GM04504 (cell line): ENCODE measurements at regions not wholly inside any gene's neighbourhood (a gene's known extent, or its start where the extent isn't known, plus 50 kb on each side); places are given as distances from the start of the nearest gene placed in this dataset.

ENCODE experiments used
- DNase-seq: peaks from one replicate; pipeline ENCODE4 v3.0.0-alpha.2; 2012; ENCODE audit warnings: low read depth

DNA sequence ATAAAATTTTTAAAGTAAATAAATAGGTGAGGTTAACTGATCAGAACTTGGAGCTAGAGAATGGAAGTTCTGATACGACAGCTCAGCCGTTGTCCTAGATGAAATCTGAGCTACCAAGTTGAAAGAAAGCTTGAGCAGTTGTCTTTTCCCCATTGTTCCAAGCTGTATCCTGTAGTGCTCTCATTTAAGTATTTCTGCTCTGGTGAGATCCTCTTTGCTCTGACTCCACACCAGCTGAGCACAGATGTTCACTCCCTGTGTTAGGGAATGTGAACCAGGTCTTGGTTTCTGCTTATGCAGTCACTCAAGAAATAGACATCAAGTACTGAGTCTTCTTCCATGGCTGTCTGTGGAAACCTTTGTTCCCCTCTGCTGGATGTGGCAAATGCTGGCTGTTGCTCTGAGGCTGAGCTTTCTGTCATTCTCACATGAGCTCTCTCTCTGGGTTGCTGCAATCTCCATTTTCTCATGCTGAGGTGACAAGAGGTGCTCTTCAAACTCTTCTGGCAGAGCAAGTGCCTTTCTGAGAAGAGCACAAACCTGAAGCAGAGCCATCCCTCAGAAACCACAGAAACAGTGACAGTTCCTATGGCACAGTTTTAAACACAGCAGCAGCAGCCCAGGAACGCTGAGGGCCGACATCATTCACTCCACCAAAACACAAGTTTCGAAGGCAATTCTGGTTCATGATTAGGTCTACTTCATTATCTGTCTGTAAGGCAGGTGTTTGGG, 194.1 kb downstream of the SP3 start:
- no peak for DNase-seq

DNA sequence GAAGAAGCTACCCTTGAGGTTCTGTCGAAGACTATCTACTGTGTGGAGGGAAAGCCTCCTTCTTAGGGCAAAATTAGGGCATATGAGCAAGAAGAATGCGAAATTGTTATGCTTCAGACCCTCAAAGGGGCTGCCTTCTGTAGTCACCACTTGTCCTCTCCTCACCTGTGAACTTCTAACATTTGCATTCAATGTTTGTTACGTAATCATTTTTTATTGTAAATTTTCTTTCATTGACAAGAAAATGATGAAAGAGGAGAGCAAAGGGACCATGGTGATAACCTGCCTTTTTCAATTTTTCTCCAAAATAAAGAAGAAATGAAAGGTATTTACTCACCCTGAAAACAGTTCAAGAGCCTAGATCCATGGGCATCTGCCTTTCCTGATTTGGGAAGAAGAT, 193.0 kb downstream of the SP3 start:
- no peak for DNase-seq

DNA sequence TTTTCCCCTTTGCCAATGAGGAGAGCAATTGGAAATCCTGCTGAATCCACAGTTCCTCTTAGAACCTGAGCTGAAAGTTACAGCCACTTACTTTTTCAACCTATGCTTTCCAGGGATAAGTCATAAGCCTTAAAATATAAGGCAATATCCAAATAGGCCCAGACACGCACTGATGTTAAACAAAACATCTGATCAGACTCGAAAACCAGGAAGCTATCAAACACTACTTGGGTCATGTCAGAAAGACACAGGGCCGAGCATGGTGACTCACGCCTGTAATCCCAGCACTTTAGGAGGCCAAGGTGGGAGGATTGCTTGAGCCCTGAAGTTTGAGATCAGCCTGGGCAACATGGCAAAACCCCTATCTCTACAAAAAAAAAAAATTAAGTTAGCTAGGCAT, 192.1 kb downstream of the SP3 start:
- DNase-seq = no peak

DNA sequence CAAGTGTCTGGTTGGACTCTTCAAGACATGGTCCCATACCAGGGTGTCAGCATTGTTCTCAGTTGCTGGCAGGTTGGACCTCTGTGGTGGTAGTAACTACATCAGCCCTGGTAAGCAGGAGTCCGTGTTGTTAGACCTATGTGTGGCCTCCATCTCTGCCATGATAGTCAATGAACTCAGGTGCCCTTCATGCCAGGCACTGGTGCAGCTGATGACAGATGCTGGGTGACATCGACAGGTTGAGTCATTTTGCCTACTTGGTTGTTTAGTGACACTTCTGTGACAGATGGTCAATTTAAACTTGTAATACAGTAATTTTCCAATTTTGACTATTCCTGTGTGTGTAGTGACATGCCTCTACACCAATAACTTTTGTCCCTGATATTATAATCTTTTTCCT, 189.7 kb downstream of the SP3 start:
- no peak for DNase-seq

DNA sequence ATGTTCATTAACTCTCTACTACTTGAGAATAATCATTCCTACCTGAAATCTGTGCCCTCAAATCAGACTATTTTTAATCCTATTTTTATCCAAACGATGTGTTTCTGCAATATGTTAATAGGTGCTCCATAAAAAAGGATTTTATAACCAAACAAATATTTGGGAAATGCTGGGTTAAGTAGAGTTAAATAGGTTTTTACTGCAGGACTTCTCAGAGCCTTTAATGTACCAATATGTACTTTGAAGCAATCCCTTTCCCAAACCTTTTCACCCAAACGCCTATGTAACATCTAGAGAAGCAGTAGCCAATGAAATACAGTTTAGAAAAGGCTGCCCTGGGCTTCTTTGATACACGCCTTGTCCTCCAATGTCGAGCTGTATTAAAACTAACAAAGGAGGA, 182.5 kb downstream of the SP3 start:
- DNase-seq = no peak

DNA sequence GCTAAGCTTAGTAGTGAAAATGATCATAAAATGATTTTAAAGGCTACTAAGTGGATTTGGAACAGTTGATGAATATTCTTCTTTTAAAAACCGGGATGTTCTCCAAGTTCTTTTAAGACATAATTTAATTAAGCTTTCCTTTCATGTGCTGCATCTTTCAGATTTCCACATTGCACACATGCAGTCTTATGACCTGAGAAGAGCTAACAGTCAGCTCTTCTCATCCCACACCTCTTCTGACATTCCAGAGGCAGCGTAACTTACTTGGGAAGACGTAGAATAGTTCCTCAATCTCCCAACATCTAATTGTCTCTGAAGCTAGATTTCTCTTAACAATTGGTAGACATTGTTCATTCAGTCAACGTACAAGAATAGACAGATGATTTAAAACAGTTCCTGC, 181.8 kb downstream of the SP3 start:
- DNase-seq = no peak

DNA sequence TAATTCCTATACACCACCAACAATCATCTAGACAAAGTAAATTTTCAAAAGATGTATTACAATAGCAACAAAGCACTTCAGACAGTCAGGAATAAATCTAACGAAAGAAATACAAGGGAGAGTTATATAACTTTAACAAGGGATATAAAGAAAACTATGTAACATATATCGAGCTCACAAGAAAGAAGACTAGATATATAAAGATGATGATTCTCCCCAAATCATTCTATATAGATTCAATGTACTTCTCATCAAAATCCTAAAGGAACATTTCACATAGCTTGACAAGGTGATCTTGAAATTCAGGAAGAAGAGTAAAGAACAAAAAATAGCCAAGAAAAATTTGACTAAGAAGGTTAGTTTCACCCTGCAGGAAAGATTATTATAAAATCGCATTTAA, 179.4 kb downstream of the SP3 start:
- no peak for DNase-seq

DNA sequence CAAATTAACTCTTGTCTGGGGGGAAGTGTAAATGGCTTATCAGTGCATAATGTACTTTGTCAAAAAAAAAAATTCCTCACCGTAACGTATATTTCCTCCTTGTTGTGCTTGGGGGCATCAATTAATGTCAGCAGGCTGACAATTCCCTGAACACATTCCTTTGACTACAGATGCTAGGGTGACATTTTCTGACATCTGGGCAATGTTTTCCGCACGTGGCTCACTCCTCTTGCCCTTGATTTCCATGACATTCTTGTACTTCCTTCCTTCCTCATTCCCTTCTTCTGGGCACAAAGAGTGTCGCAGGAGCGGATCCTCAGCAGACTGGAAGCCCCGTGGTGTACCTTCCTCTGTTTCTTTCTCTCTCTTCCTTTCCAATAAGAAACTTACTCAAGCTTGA, 173.7 kb downstream of the SP3 start:
- DNase-seq = no peak

DNA sequence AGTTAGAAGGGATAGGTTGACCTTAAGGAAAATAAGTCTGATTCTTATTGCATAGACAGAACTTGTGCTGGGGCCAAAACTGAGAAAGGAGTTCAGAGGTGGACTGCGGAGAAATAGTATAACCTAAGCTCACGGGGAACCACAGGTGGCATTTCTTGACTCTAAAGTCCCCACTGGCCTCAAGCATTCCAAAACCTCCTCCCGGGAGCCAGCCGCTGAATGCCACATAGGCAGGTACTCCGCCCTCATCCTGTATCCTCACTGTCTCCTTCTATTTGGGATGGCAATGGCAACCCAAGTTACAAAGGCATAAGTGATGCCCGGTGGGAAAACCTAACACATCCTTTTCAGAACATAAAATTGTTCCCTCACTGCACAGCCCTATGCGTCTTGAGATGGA, 173.0 kb downstream of the SP3 start:
- no peak for DNase-seq

DNA sequence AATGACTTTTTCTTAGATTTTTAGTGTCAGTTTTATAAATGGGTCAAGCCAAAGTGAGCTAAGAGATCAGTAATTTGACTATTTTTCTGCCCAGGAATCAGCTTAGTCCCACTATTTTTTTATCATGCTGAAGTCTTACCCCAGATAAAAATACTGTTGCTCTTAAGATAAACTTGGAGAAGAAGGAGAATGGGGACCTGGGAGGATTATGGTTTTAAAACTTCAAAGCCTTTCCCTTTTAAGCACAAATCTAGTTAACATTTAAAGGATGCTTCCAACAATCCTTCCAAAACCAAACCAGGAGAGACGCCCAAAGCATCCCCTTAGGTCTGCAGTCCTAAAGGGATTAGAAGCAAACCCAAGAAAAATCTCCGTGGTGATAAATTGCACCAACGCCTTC, 172.4 kb downstream of the SP3 start:
- DNase-seq = no peak

DNA sequence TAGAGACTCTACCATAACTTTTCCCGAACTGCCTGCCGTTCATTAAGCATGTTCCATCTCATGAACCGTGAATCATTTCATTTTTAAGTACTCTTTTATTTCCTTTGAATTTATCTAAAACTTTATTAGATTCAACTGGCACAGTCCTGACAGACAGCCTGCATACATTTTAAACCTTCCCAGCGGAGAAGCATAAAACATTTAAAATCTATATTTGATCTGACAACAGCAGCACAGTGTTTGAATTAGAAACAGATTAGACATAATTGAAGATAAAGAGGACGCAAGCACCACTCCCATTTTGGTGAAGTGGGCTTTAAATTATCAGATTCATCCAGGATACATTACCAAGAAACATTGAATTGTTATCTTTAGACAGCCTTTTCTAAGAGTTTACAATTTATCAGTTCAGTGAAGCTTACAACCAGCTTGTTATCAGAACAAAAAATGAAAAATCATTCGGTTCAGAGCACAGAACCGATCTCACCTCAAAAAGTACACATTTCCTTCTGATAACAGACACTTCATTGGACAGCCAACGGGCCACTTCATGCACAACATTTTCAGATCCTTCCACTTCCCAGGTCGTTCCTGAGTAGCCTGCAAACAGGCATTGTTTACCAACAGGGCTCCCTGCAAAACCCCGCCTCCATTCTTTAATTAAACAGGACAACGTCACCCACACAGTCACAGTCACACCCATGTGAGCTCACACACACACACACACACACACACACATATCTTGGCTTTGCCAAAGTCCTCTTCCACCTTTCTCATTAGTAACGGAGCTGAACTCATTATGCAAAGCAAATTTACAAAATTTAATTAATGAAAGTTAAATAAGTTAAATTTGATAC, 171.2 kb downstream of the SP3 start:
- no peak for DNase-seq

DNA sequence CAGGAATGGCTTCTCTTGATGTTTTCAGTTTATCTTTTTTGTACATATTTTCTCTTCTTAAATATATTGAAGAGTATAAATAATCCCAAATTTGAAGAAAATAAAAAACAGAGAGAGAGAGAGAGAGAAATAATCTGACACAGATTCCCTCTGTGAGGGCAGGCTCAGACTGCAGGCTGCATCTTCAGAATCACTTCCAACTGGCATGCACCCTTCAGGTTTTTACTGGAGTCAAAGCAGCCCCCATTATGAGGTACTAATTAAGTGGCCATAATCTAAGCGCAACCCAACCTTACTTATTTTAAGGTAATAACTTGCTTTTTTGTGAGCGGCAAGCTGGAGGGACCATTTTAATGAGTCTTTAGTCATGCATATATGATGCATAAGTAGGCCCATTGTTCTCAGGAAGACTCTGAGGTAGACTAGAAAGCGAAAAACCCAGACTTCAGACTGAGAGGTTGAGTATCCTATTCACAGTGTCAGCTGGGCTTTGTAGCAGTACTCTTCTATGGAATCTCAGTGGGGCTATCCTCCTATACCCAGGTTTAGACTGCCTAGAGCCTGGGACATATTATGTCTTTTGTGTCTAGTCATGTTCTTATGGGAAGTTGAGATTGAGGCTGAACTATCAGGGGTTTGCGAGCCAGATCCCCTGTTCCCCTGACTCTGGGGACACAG, 167.4 kb downstream of the SP3 start:
- no peak for DNase-seq

DNA sequence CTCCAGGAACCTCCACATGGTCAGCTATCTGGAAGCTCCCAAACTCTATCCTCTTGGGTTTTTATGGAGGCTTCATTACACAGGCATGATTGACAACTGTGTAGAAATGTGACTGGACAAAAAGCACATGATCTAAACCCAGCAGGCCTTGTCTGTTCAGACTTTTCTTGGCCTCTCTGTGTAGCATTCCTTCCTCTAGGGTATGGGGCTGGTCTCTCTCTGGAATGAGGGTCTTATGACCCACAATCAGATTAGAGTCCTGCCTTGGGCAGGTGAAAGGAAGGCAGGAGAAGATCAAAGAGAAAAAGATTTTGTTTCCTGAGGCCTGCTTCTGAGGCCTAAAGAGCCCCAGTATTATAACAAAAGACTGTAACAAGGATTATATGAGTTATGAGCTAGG, 162.7 kb downstream of the SP3 start:
- DNase-seq = no peak

DNA sequence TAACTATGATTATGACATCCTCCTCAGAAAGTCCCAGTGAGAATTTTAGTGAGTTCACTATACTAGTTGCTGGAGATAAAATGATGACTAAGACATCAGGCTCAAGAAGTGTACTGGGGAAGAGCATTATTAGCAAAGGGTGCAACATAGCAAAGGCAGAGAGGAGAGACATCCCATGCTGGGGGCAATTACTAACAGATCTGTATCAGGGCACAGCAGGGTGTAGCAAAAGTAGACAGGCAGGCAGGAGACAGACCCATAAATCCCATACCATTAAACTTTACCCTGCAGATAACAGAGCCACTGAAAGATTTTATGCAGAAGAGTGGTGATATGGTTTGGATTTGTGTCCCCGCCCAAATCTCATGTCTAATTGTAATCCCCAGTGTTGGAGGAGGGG, 161.7 kb downstream of the SP3 start:
- DNase-seq = no peak

DNA sequence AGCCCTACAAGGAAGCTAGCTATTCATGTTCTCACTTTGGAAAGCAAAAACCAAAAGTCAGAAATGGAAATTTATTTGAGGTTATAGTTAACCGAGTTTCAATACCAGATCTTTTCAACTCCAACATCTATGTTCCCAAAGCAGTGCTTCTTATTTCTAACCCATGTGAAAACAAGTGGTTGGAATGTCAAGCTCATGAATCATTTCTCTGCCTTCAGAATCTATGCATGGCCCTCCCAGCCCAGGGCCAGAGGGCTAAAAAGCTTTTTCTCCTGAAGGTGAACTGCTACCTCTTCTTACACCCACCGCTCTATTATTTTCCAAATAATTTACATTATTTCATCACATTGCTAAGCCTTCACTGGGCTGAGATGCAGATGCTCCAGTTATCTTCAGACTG, 158.4 kb downstream of the SP3 start:
- no peak for DNase-seq

DNA sequence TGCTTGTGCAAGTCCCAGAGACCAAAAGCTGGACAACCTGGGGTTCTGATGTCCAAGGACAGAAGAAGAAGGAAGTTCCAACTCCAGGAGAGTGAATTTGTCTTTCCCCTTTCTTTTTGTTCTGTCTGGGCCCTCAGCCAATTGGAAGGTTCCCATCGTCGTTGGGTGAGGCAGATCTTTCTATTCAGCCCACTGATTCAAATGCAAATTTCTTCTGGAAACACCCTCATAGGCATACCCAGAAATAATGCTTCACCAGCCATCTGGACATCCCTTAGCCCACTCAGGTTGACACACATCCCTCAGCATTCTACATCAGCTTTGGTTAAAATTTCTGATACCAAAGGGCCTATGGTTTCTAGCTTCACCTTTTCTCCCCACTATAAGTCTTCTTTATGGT, 156.5 kb downstream of the SP3 start:
- no peak for DNase-seq

DNA sequence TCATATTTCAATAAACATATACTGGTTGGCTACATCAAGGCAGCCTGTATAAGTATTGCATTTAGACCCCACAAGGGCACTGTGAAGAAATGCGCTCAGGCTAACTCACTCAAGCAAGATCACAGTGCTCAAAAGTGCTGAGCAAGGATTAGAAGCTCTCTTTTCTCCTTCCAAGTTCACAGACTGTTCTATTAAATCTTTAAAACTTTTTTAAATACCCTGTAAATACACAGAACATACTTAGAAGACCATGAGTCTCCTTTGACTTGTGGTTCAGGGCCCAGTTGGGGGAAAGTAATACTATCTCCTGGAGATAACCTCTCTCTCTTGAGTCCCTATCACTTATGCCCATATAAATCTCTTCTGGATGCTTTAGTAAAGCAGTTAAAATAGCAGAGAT, 152.9 kb downstream of the SP3 start:
- no peak for DNase-seq

DNA sequence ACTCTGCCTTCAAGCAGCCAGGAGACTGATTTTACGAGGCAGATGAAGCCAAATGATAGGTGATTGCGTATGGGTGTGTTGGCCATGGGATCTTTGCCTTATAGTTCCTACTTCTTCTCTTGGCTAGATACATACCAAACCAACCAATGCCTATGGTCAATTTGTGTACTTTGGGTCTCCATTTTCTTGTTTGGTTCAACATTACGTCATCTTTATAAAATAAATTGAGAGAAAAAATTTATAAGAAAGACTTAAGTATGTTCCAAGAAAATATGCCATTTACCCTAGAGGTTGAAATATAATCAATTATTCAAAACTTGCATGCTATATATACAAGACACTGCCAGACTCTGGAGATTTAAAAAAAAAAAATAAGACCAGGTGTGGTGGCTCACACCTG, 150.9 kb downstream of the SP3 start:
- no peak for DNase-seq

DNA sequence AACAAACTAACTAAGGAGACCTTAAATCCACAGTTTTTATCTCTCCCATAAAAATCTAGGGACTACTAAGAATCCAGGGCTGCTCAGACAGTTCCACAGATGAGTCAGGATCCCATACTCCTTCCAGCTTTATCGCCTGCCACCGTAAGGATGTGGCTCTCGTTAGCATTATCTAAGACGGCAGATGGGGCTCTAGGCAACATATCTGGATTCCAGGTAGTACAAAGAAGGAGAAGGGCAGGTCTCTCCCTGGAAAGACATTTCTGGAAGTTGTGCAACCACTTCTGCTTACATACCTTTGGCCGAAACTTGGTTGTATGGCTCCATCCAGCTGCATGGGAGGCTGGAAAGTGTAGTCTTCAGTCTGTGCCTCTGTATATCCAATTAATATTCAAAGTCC, 149.4 kb downstream of the SP3 start:
- DNase-seq = no peak

DNA sequence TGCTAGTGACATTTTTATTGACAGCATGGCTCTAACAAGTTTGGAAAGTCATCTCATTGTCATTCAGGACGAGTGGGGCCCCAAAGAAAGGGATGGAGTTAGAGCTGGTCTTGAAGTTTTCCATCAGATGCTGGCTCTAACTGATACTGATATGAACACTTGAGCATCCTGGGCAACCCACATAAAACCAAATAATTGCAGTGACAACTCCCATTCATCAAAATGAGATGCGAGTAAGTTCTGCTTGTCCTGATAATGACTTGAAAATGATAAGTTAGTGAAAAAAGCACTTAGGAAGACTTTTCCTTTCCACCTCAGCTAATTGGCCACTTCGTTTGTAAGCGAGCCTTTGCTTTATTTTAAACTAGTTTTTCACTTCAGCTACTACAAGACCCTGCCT, 147.6 kb downstream of the SP3 start:
- DNase-seq = no peak

DNA sequence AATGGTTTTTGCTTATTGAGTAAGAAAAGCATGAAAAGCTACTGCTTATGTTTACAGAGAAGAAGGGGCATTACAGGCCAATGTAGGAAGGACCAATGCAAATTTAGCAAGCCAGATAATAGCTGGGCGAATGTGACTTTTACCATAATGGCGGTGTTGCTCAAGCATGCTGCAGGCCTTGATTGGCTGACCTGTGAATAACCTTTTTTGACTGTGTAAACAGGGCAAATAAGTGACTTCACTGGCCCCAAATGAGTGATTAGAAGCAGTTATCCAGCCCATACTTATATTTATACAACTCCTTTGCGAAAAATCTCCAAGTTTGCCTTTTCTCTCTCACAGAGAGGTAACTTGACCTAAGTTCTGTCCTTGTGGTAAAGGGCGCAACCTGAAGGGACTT, 146.9 kb downstream of the SP3 start:
- no peak for DNase-seq

DNA sequence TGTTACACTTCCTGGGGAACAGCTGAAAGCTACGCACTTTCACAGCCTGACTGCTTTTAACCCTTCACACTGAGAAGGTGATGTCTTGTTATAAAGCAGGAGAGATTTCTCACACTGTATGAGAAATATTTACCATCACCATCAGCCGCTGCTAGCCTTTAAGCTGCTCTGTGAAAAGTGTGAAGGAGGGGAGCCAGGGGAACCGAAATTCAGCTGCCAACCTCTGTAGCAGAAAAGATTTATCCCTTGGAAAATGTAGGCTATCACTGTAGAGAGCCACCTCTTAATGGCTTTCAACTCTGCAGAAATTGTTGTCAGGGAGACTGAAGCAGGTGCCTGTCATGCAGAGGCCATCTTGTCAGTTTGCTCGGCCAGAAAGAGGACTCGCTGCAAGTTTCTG, 145.3 kb downstream of the SP3 start:
- DNase-seq = no peak

DNA sequence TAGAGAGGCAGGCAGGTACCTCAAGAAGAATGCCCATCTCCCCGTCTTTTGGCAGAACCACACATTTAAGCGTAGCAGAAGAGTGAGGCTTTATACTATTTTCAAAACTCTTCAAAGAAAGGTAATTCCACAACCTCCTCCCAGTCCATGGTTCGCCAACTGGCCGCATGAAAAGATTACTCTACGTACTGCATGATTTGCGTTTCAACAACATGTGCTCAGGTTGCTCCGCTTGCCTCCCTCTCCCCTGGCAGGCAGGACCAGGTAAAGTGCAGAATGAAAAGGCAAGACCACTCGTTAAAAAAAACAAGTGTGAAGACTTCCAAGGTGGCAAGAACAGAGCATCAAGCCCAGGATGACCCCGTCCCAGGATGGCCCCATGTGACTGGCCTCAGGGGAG, 143.7 kb downstream of the SP3 start:
- no peak for DNase-seq
